Adrenal gland (tissue), 9 donors: ENCODE measurements at regions not wholly inside any gene's neighbourhood (a gene's known extent, or its start where the extent isn't known, plus 50 kb on each side); places are given as distances from the start of the nearest gene placed in this dataset.
A peak's percentile ranks its signal among the peaks of the same experiment; 100 is the strongest.

Source experiments
- DNase-seq, 7 donors: peaks; one replicate each; pipeline ENCODE4 v3.0.0-alpha.2; 2019 to 2020
- H3K27ac ChIP-seq, 5 donors: fragments of 200-600 bp; sonication (generic) in 4 of 5; 1 replicate in 3 of 5; 2 replicates in 2 of 5; pipeline versions ENCODE4 v1.5.1 to v1.8.0; 2016 to 2020; ENCODE audit warnings: mild to moderate bottlenecking in 1 of 5
- H3K27me3 ChIP-seq: fragments of 200-600 bp; 2 replicates; pipeline ENCODE4 v1.8.0; 2021
- H3K36me3 ChIP-seq, 2 donors: fragments of 200-600 bp; replicated peaks in 1 of 2; 1 replicate in 1 of 2; 2 replicates in 1 of 2; pipeline versions ENCODE4 v1.5.1 to v1.8.0; 2018 to 2022
- H3K4me1 ChIP-seq, 2 donors: fragments of 200-600 bp; replicated peaks in 1 of 2; 1 replicate in 1 of 2; 2 replicates in 1 of 2; pipeline versions ENCODE4 v1.5.1 to v1.8.0; 2018 to 2021
- H3K4me3 ChIP-seq, 4 donors: fragments of 200-600 bp; sonication (generic) in 3 of 4; one replicate each; pipeline ENCODE4 v1.5.1; 2016 to 2018
- H3K9me3 ChIP-seq, 3 donors: fragments of 200-600 bp; sonication (generic) in 1 of 3; replicated peaks in 1 of 3; 1 replicate in 2 of 3; 2 replicates in 1 of 3; pipeline versions ENCODE4 v1.5.1 to v1.8.0; 2016 to 2021
- POLR2A ChIP-seq, 2 donors: fragments of 450-650 bp; IDR thresholded peaks; one replicate each; pipeline ENCODE4 v1.6.1; 2017; ENCODE audit warnings: antibody characterized with exemption in 2 of 2, mild to moderate bottlenecking in 2 of 2, moderate library complexity in 1 of 2
- WGBS, 4 donors: extraction: QIAGEN DNeasy Blood & Tissue Kit in 2 of 4; methylation state at CpG; one replicate each; pipeline versions ENCODE4 v1.1.5 to v1.1.7; 2013 to 2017; 5-methylcytosine and 5-hydroxymethylcytosine counted together
- intact Hi-C, 2 donors: fragments of 100-400 bp; cut with DNase I; formaldehyde crosslinking; loops; one replicate each; pipeline versions ENCODE4 v1.14.1 to v1.15.0; 2022 to 2023
- TF ChIP-seq, protein P1 (sequence below), 6 experiments: fragments of 450-650 bp in 4 of 6; fragments of 200-600 bp in 2 of 6; sonication (generic) in 1 of 6; IDR thresholded peaks; 1 replicate in 5 of 6; 2 replicates in 1 of 6; pipeline versions ENCODE4 v1.5.1 to v1.8.0; 2016 to 2021; ENCODE audit warnings: antibody characterized with exemption in 6 of 6, mild to moderate bottlenecking in 2 of 6, moderate library complexity in 1 of 6
- donor health status: healthy with polysubstance abuse.
- donor health status: Bipolar disorder and iron deficiency.
- donor health status: DM: yes; HTN: yes; CAD: no.
- donor health status: DM: no; HTN: no; CAD: no.
- donor health status: DM: no; HTN: no; CAD: no.

DNA sequence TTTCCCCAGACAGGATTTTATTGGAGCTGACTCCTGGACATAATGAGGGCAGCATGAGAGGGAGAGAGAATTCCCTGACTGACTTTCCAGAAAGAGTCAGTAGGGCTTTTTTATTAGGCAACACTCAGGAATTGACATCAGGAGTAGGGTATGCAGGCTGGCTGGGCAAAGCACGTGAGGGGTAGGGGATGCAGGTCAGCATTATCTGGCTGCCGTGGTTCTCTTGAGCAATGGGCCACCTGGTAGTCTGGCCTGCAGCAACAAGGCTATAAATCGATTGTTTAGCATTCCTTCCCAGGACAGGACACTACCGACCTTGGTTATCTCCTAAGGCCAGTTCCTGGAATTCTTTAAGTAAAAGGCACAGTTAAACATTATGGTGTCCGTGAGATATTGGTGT lies 160.8 kb upstream of the AGAP1 start:
- WGBS, 4 donors: 51 to 68% (median 63%) methylated on average over 5 of the region's 5 CpGs
- no peak overlapping the region for H3K4me3 ChIP-seq
- no peak for TF ChIP-seq POLR2A (IDR thresholded peaks at IDR 0.05)
- intact Hi-C loops: no loop called here
- H3K27ac ChIP-seq: no peak overlapping the region
- no peaks in the 10 kb centered on the region for H3K36me3 ChIP-seq
- DNase-seq: no peak
- no peaks in the 10 kb centered on the region for H3K4me1 ChIP-seq
- H3K9me3 ChIP-seq: no peaks in the 10 kb centered on the region
- no peaks in the 10 kb centered on the region for H3K27me3 ChIP-seq

DNA sequence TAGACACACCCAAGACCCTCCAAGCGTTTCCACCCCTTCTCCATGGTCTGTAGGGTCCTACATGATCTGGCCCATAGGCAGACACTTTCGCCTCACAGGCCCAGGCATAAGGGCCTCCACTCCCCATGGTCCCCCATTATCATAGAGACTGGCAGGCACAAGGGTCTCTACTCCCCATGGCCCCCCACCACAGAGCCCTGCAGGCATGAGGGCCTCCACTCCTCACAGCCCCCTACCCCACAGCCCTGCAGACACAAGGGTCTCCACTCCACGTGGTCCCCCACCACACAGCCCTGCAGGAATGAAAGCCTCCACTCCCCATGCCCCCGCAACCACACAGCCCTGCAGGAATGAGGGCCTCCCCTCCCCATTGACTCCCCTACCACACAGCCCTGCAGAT lies 159.7 kb upstream of the AGAP1 start:
- Histone ChIP-seq H3K4me1 (no peaks in the 10 kb centered on the region), H3K9me3 (no peaks in the 10 kb centered on the region), H3K36me3 (no peaks in the 10 kb centered on the region), H3K27me3 (no peaks in the 10 kb centered on the region), H3K4me3 (no peak overlapping the region), H3K27ac (no peak overlapping the region)
- TF ChIP-seq POLR2A (IDR thresholded peaks at IDR 0.05): no peak
- TF ChIP-seq, protein P1, sequence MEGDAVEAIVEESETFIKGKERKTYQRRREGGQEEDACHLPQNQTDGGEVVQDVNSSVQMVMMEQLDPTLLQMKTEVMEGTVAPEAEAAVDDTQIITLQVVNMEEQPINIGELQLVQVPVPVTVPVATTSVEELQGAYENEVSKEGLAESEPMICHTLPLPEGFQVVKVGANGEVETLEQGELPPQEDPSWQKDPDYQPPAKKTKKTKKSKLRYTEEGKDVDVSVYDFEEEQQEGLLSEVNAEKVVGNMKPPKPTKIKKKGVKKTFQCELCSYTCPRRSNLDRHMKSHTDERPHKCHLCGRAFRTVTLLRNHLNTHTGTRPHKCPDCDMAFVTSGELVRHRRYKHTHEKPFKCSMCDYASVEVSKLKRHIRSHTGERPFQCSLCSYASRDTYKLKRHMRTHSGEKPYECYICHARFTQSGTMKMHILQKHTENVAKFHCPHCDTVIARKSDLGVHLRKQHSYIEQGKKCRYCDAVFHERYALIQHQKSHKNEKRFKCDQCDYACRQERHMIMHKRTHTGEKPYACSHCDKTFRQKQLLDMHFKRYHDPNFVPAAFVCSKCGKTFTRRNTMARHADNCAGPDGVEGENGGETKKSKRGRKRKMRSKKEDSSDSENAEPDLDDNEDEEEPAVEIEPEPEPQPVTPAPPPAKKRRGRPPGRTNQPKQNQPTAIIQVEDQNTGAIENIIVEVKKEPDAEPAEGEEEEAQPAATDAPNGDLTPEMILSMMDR (IDR thresholded peaks at IDR 0.05): no peak
- DNase-seq: no peak
- 64 to 100% (median 74%) methylated on average over 2 to 4 of the region's 4 CpGs for WGBS, 4 donors
- intact Hi-C loops: no loop called here

DNA sequence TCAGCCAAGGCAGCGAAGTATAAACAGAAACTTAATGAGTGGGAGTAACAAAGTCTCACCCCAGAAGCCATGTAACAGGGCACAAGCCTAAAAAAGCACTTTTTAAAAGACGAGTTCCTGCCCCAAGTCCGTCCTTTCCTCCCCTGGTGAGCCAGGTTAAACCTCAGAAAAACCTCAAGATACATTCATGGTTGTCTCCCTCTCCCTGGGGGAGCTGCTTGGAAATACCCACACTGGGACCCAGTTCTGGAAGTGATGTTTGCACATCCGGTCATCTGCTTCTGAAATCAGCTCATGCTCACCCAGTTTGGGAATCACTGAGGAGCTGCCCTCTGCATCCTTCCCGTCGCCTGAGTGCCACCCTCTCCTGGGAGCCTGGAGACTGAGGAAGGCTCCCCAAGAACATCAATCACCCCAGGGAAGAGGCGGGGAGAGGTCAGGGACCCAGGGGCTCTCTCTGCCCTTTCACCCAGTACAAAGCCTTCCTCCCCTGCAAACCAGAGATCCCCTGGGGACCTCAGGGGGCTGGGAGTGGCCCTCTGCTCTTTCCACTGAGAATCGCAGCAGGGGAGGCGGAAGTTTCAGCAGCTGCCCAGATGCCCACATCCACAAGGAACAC lies 150.6 kb upstream of the AGAP1 start:
- H3K36me3 ChIP-seq: no peaks in the 10 kb centered on the region
- 65 to 78% (median 71%) methylated on average over 8 to 9 of the region's 9 CpGs for WGBS, 4 donors
- peak overlapping the region in 1 of 5 donors; percentile 75 for H3K27ac ChIP-seq
- intact Hi-C loops: no loop called here
- DNase-seq: no peak
- H3K4me3 ChIP-seq: no peak overlapping the region
- H3K27me3 ChIP-seq: no peaks in the 10 kb centered on the region
- H3K4me1 ChIP-seq: peaks cover 0 to 6% of the 10 kb centered on the region in 2 donors
- no peaks in the 10 kb centered on the region for H3K9me3 ChIP-seq
- TF ChIP-seq, protein P1 (IDR thresholded peaks at IDR 0.05): no peak
- no peak for TF ChIP-seq POLR2A (IDR thresholded peaks at IDR 0.05)

DNA sequence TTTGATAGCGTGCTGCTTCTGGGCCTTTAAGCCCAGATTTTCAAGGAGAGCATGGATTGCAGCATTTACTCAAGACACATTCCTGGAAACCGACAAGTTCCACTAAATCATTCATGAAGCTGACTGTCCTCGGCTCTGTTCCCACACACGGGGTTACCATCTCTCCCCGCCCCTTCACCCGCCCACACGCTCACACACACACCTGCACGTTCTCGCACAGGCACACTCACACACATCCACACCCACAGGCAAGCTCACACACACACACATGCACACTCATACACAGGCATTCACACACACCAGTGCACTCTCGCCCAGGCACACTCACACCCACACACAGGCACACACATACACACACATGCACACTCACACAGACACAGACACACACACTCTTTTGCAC lies 150.0 kb upstream of the AGAP1 start:
- intact Hi-C loops: no loop called here
- peak; percentile 21 to 74 (median 59) for DNase-seq
- no peaks in the 10 kb centered on the region for H3K27me3 ChIP-seq
- no peaks in the 10 kb centered on the region for H3K9me3 ChIP-seq
- H3K27ac ChIP-seq: peak overlapping the region in 1 of 5 donors; percentile 75
- no peaks in the 10 kb centered on the region for H3K36me3 ChIP-seq
- H3K4me1 ChIP-seq: peaks cover 0 to 6% of the 10 kb centered on the region in 2 donors
- TF ChIP-seq, protein P1 (IDR thresholded peaks at IDR 0.05): no peak
- no peak for TF ChIP-seq POLR2A (IDR thresholded peaks at IDR 0.05)
- WGBS, 4 donors: 26 to 42% (median 31%) methylated on average over 9 to 10 of the region's 10 CpGs
- no peak overlapping the region for H3K4me3 ChIP-seq

DNA sequence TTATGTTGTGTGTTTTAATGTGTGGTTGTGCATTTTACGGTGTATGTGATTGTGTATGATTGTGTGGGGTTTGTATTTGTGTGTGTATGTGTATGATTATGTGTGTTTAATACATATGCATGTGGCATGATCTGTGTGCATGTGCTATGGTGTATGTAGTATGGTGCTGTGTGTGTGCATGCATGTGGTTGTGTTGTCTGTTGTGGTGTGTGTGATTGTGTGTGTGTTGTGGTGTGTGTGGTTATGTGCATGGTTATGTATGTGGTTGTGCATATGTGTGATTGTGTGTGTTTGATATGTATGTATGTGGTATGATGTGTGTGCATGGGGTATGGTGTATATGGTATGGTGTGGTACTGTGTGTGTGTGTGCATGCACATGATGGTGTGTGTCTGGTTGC lies 148.1 kb upstream of the AGAP1 start:
- Histone ChIP-seq H3K9me3 (no peaks in the 10 kb centered on the region), H3K4me3 (no peak overlapping the region), H3K27ac (no peak overlapping the region), H3K36me3 (no peaks in the 10 kb centered on the region), H3K4me1 (peaks cover 0 to 6% of the 10 kb centered on the region in 2 donors), H3K27me3 (no peaks in the 10 kb centered on the region)
- DNase-seq: no peak
- WGBS, 4 donors: 84 to 100% (median 97%) methylated on average over 1 of the region's 1 CpG
- TF ChIP-seq, protein P1 (IDR thresholded peaks at IDR 0.05): no peak
- no peak for TF ChIP-seq POLR2A (IDR thresholded peaks at IDR 0.05)
- intact Hi-C loops: no loop called here
